ENCODE measurements at regions not wholly inside any gene's neighbourhood (a gene's known extent, or its start where the extent isn't known, plus 50 kb on each side); places are given as distances from the start of the nearest gene placed in this dataset.

DNA sequence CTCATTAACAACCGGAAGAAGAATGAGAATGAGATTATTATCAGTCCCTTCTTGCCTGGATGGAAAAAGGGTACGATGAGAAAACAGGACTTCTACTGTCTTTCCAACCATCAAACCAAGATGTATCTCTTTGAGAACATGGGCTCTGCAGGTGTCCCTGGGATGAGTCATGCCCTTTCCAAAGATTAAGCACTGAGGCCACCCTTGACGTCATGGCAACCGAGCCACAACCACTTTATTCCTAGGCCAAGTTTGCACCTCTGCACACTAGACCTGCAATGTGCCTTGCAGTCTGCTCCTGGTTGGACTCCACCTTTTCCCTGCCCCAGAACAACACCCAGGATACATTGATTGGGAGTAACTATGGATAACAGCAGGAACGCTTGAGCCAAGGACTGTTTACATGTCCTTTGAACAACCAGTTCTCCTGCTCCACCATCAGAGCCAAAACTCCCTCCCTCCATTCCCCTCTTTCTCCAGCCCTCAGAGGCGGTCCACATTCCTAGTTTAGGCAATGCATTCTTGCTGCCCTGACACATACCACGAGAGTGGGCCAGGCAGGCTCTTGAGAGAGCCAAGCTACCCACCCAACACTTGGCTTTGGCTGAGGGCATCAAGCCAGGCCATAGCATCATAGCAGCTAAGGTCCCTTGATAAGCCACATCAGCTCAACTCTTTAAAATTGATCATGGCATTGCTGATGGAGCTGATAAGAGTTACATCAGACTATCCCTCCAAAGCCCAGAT lies 310.7 kb downstream of the TNS1 start:
- no peaks in the 10 kb centered on the region for H3K36me3 ChIP-seq (ENCODE audit: insufficient read depth, low read length)
- DNase-seq (ENCODE audit: low read depth, low spot score), result no peak
- H3K4me3 ChIP-seq, result no peak overlapping the region
- no peak overlapping the region for H3K27ac ChIP-seq
- TF ChIP-seq EZH2 (IDR thresholded peaks at IDR 0.05) (no peak), POLR2AphosphoS5 (IDR thresholded peaks at IDR 0.05; ENCODE audit: borderline replicate concordance, low read depth, low read length) (no peak), FOXP2 (optimal IDR thresholded peaks at IDR 0.05; ENCODE audit: control extremely low read depth, extremely low read length, insufficient read depth) (no peak)
- H3K9ac ChIP-seq (ENCODE audit: insufficient read length), result no peak overlapping the region
- H3K9me3 ChIP-seq (ENCODE audit: low read depth, low read length), result no peaks in the 10 kb centered on the region

DNA sequence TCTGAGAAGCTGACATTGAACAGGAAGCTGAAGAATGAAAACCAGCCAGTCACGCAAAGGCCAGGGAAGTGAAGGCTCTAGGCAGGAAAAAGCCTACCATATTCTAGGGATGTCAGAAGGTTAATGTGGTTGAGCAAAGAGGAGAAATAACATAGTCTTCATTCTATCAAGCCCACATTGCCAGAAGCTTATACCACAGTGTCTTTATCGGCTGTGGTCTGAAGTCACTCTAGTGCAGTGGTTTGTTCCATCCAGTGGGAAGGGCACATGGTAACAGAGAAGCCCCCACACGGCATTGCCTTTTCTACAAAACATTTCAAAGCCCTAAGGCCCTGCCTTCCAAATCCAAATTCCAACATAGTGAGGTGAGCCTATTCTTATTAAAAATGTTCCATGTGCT lies 311.3 kb downstream of the TNS1 start:
- Histone ChIP-seq H3K9me3 (ENCODE audit: low read depth, low read length) (no peaks in the 10 kb centered on the region), H3K27ac (no peak overlapping the region), H3K4me3 (no peak overlapping the region), H3K36me3 (ENCODE audit: insufficient read depth, low read length) (no peaks in the 10 kb centered on the region), H3K9ac (ENCODE audit: insufficient read length) (no peak overlapping the region)
- TF ChIP-seq POLR2AphosphoS5 (IDR thresholded peaks at IDR 0.05; ENCODE audit: borderline replicate concordance, low read depth, low read length) (no peak), EZH2 (IDR thresholded peaks at IDR 0.05) (no peak), FOXP2 (optimal IDR thresholded peaks at IDR 0.05; ENCODE audit: control extremely low read depth, extremely low read length, insufficient read depth) (no peak)
- no peak for DNase-seq (ENCODE audit: low read depth, low spot score)

GRCh38 chr2:217689053-217689452 lies 313.7 kb downstream of the TNS1 start:
- Histone ChIP-seq H3K27ac (no peak overlapping the region), H3K36me3 (ENCODE audit: insufficient read depth, low read length) (no peaks in the 10 kb centered on the region), H3K9me3 (ENCODE audit: low read depth, low read length) (no peaks in the 10 kb centered on the region), H3K9ac (ENCODE audit: insufficient read length) (no peak overlapping the region), H3K4me3 (no peak overlapping the region)
- TF ChIP-seq EZH2 (IDR thresholded peaks at IDR 0.05) (no peak), POLR2AphosphoS5 (IDR thresholded peaks at IDR 0.05; ENCODE audit: borderline replicate concordance, low read depth, low read length) (no peak), FOXP2 (optimal IDR thresholded peaks at IDR 0.05; ENCODE audit: control extremely low read depth, extremely low read length, insufficient read depth) (no peak)
- DNase-seq (ENCODE audit: low read depth, low spot score), result no peak

GRCh38 chr2:217688494-217688893 lies 314.3 kb downstream of the TNS1 start:
- Histone ChIP-seq H3K4me3 (no peak overlapping the region), H3K36me3 (ENCODE audit: insufficient read depth, low read length) (no peaks in the 10 kb centered on the region), H3K9me3 (ENCODE audit: low read depth, low read length) (no peaks in the 10 kb centered on the region), H3K27ac (no peak overlapping the region), H3K9ac (ENCODE audit: insufficient read length) (no peak overlapping the region)
- no peak for DNase-seq (ENCODE audit: low read depth, low spot score)
- no peak for TF ChIP-seq EZH2 (IDR thresholded peaks at IDR 0.05)
- TF ChIP-seq FOXP2 (optimal IDR thresholded peaks at IDR 0.05; ENCODE audit: control extremely low read depth, extremely low read length, insufficient read depth), result no peak
- TF ChIP-seq POLR2AphosphoS5 (IDR thresholded peaks at IDR 0.05; ENCODE audit: borderline replicate concordance, low read depth, low read length), result no peak

DNA sequence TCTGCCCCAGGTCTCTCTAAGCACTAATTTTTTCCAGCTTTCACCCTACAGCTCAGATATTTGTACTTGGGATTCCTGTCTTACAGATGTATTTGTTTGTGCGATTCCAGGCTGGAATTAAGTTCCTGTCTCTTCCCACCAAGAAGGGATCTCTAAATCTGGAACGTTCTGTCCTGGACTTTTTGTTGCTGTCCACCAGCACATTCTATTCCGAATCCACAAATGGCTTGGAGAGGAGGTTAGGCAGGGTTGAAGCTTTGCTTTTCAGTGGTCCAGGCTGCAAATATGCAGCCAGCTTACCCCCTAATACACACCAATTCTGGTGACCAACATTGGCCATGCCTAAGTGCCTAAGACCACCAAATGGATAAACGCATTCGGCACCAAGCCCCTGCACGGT lies 315.0 kb downstream of the TNS1 start:
- H3K27ac ChIP-seq, result no peak overlapping the region
- no peak for DNase-seq (ENCODE audit: low read depth, low spot score)
- TF ChIP-seq FOXP2 (optimal IDR thresholded peaks at IDR 0.05; ENCODE audit: control extremely low read depth, extremely low read length, insufficient read depth), result no peak
- TF ChIP-seq POLR2AphosphoS5 (IDR thresholded peaks at IDR 0.05; ENCODE audit: borderline replicate concordance, low read depth, low read length), result no peak
- no peak for TF ChIP-seq EZH2 (IDR thresholded peaks at IDR 0.05)

GRCh38 chr2:217685255-217685605 lies 317.6 kb downstream of the TNS1 start:
- no peak overlapping the region for H3K27ac ChIP-seq
- H3K36me3 ChIP-seq (ENCODE audit: insufficient read depth, low read length), result no peaks in the 10 kb centered on the region
- no peak overlapping the region for H3K9ac ChIP-seq (ENCODE audit: insufficient read length)
- TF ChIP-seq FOXP2 (optimal IDR thresholded peaks at IDR 0.05; ENCODE audit: control extremely low read depth, extremely low read length, insufficient read depth) (peak; percentile 52), EZH2 (IDR thresholded peaks at IDR 0.05) (no peak)
- H3K4me3 ChIP-seq, result no peak overlapping the region
- no peaks in the 10 kb centered on the region for H3K9me3 ChIP-seq (ENCODE audit: low read depth, low read length)
- no peak for DNase-seq (ENCODE audit: low read depth, low spot score)

More for the DNA sequence above, 315.0 kb downstream of the TNS1 start:
- Histone ChIP-seq H3K36me3 (ENCODE audit: insufficient read depth, low read length) (no peaks in the 10 kb centered on the region), H3K9me3 (ENCODE audit: low read depth, low read length) (no peaks in the 10 kb centered on the region), H3K4me3 (no peak overlapping the region), H3K9ac (ENCODE audit: insufficient read length) (no peak overlapping the region)

- H3K9ac ChIP-seq (ENCODE audit: insufficient read length), result no peak overlapping the region
- no peak overlapping the region for H3K4me3 ChIP-seq
- no peaks in the 10 kb centered on the region for H3K36me3 ChIP-seq (ENCODE audit: insufficient read depth, low read length)
- no peak for DNase-seq (ENCODE audit: low read depth, low spot score)
- TF ChIP-seq POLR2AphosphoS5 (IDR thresholded peaks at IDR 0.05; ENCODE audit: borderline replicate concordance, low read depth, low read length) (no peak), FOXP2 (optimal IDR thresholded peaks at IDR 0.05; ENCODE audit: control extremely low read depth, extremely low read length, insufficient read depth) (no peak)
- no peak overlapping the region for H3K27ac ChIP-seq
- H3K9me3 ChIP-seq (ENCODE audit: low read depth, low read length), result no peaks in the 10 kb centered on the region
Observed at GRCh38 chr2:217684431-217685254, 318.2 kb downstream of the TNS1 start.

- H3K36me3 ChIP-seq (ENCODE audit: insufficient read depth, low read length), result no peaks in the 10 kb centered on the region
- H3K9me3 ChIP-seq (ENCODE audit: low read depth, low read length), result no peaks in the 10 kb centered on the region
- no peak overlapping the region for H3K9ac ChIP-seq (ENCODE audit: insufficient read length)
- no peak for DNase-seq (ENCODE audit: low read depth, low spot score)
- no peak overlapping the region for H3K4me3 ChIP-seq
- H3K27ac ChIP-seq, result no peak overlapping the region
- TF ChIP-seq FOXP2 (optimal IDR thresholded peaks at IDR 0.05; ENCODE audit: control extremely low read depth, extremely low read length, insufficient read depth) (no peak), POLR2AphosphoS5 (IDR thresholded peaks at IDR 0.05; ENCODE audit: borderline replicate concordance, low read depth, low read length) (no peak), EZH2 (IDR thresholded peaks at IDR 0.05) (no peak)
Observed at GRCh38 chr2:217683106-217683870, 319.5 kb downstream of the TNS1 start.

Measured in SK-N-MC (cell line).